ENCODE measurements at regions not wholly inside any gene's neighbourhood (a gene's known extent, or its start where the extent isn't known, plus 50 kb on each side); places are given as distances from the start of the nearest gene placed in this dataset.

DNA sequence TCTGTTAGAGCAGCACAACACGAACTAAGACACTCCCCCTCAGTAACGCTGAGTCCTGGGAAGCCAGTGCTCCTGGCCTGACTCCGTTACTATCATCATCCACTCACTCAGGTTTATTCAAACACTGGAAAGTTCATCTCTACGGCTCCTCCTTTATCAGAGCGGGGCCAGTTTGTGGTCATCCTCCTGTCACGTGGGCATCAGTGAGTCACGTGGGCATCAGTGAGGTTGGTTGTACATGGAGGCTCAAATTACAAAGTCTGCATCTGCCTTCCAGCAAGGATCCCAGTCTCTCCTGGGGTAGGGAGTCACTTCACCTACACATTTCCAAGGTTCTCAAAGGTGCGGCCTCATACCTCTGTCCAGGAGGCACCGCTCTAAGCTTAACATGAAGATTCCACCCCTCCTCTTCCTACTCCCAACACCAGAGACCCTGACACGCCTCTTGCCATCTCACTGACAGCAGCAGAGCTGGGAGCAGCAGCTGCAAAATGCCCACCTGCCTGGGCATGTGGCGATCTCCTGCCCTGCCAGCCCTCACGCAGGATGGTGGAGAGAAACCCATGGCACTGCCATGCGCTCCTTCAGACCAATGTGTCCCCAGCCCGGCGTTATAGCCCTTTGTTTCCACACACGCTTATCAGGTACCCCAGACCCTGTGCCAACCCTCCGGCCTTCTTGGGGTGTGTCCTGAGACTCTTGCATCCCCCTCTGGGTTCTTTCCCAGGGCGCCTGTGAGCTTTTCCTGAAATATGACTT is 99.2 kb upstream of the PTPRM start:
- no peak for ATAC-seq (ENCODE audit: poor library complexity)
- Mint-ChIP-seq H3K4me1 (ENCODE audit: low read depth) (no peaks in the 10 kb centered on the region), H3K36me3 (ENCODE audit: low read depth) (no peaks in the 10 kb centered on the region), H3K9me3 (no peaks in the 10 kb centered on the region), H3K4me3 (no peak overlapping the region), H3K27me3 (peaks cover 4% of the 10 kb centered on the region), H3K27ac (no peak overlapping the region)
- TF ChIP-seq, protein P1, sequence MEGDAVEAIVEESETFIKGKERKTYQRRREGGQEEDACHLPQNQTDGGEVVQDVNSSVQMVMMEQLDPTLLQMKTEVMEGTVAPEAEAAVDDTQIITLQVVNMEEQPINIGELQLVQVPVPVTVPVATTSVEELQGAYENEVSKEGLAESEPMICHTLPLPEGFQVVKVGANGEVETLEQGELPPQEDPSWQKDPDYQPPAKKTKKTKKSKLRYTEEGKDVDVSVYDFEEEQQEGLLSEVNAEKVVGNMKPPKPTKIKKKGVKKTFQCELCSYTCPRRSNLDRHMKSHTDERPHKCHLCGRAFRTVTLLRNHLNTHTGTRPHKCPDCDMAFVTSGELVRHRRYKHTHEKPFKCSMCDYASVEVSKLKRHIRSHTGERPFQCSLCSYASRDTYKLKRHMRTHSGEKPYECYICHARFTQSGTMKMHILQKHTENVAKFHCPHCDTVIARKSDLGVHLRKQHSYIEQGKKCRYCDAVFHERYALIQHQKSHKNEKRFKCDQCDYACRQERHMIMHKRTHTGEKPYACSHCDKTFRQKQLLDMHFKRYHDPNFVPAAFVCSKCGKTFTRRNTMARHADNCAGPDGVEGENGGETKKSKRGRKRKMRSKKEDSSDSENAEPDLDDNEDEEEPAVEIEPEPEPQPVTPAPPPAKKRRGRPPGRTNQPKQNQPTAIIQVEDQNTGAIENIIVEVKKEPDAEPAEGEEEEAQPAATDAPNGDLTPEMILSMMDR (IDR thresholded peaks at IDR 0.05), result no peak
- Histone ChIP-seq H3K27me3 (ENCODE audit: control insufficient read depth in 1 of 2, insufficient read depth in 2 of 2, low read length in 2 of 2) (no peaks in the 10 kb centered on the region), H3K4me1 (ENCODE audit: insufficient read depth, low read length) (no peaks in the 10 kb centered on the region), H3K36me3 (ENCODE audit: insufficient read depth, low read length) (no peaks in the 10 kb centered on the region), H3K4me3 (ENCODE audit: low read length) (no peak overlapping the region), H3K9me3 (ENCODE audit: control insufficient read depth in 1 of 2, insufficient read depth in 1 of 2, low read length in 2 of 2) (peaks cover 0 to 8% of the 10 kb centered on the region in 2 experiments), H3K27ac (ENCODE audit: low read depth in 1 of 2, low read length in 2 of 2) (no peak overlapping the region)
- no peak for DNase-seq
- intact Hi-C loops (cut with DNase I, micrococcal nuclease), result no loop called here
- ChIA-PET POLR2A (no interaction called here), CTCF (no interaction called here)

DNA sequence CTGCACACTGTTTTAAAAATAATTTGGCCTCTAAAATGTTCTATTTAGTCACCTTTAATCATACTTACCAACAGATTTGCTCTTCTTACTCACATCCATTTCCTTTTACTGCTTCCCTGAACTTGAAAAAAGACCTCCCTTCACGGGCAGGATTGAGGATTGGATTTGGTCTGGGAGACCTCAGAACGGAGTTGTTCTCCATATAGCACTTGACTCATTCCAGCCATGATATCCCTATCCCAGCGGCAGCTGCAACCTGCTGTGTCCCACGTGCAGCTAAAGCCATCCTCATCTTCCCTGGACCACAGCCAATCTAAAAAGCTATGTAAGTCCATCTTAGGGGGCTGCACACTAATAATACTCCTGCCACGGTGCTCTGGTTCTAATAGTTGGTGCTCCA is 97.0 kb upstream of the PTPRM start:
- DNase-seq, result no peak
- Histone ChIP-seq H3K9me3 (ENCODE audit: control insufficient read depth in 1 of 2, insufficient read depth in 1 of 2, low read length in 2 of 2) (peaks cover 0 to 8% of the 10 kb centered on the region in 2 experiments), H3K4me3 (ENCODE audit: low read length) (no peak overlapping the region), H3K27me3 (ENCODE audit: control insufficient read depth in 1 of 2, insufficient read depth in 2 of 2, low read length in 2 of 2) (no peaks in the 10 kb centered on the region), H3K27ac (ENCODE audit: low read depth in 1 of 2, low read length in 2 of 2) (no peak overlapping the region), H3K4me1 (ENCODE audit: insufficient read depth, low read length) (no peaks in the 10 kb centered on the region), H3K36me3 (ENCODE audit: insufficient read depth, low read length) (no peaks in the 10 kb centered on the region)
- no peak for ATAC-seq (ENCODE audit: poor library complexity)
- Mint-ChIP-seq H3K4me3 (no peak overlapping the region), H3K4me1 (ENCODE audit: low read depth) (no peaks in the 10 kb centered on the region), H3K27ac (no peak overlapping the region), H3K36me3 (ENCODE audit: low read depth) (no peaks in the 10 kb centered on the region), H3K9me3 (no peaks in the 10 kb centered on the region), H3K27me3 (peaks cover 4% of the 10 kb centered on the region)
- intact Hi-C loops (cut with DNase I, micrococcal nuclease), result no loop called here
- CTCF ChIA-PET, result no interaction called here
- POLR2A ChIA-PET, result no interaction called here
- TF ChIP-seq, protein P1 (IDR thresholded peaks at IDR 0.05), result no peak

DNA sequence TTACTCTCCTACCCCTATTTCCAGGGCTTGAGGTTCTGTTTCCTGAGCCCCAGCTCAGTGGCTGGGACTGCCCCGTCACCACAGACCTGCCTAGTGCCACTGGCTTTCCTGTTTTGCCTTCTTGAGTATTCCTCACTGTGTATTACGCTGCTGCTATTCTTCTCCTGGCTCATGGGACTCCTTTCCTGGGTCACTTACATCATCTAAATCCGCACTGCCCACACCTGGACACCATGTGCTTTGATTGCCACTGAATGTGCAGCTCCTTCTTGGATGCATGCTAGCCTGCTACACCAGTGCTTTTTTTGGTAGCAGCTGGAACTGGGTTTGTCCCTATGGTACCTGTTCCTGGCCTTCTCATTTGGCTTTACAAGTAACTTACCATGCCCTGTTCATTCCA is 96.6 kb upstream of the PTPRM start:
- H3K36me3 Mint-ChIP-seq (ENCODE audit: low read depth), result no peaks in the 10 kb centered on the region
- no peaks in the 10 kb centered on the region for H3K36me3 ChIP-seq (ENCODE audit: insufficient read depth, low read length)
- ATAC-seq (ENCODE audit: poor library complexity) (no peak), DNase-seq (no peak)
- intact Hi-C loops (cut with DNase I, micrococcal nuclease), result no loop called here
- CTCF ChIA-PET, result no interaction called here
- POLR2A ChIA-PET, result no interaction called here
- no peak overlapping the region for H3K27ac Mint-ChIP-seq
- H3K27ac ChIP-seq (ENCODE audit: low read depth in 1 of 2, low read length in 2 of 2), result no peak overlapping the region
- TF ChIP-seq, protein P1 (IDR thresholded peaks at IDR 0.05), result no peak
- H3K9me3 Mint-ChIP-seq, result no peaks in the 10 kb centered on the region
- H3K4me1 ChIP-seq (ENCODE audit: insufficient read depth, low read length), result no peaks in the 10 kb centered on the region
- peaks cover 4% of the 10 kb centered on the region for H3K27me3 Mint-ChIP-seq
- peaks cover 0 to 8% of the 10 kb centered on the region in 2 experiments for H3K9me3 ChIP-seq (ENCODE audit: control insufficient read depth in 1 of 2, insufficient read depth in 1 of 2, low read length in 2 of 2)
- H3K4me1 Mint-ChIP-seq (ENCODE audit: low read depth), result no peaks in the 10 kb centered on the region
- H3K4me3 ChIP-seq (ENCODE audit: low read length), result no peak overlapping the region
- H3K4me3 Mint-ChIP-seq, result no peak overlapping the region
- no peaks in the 10 kb centered on the region for H3K27me3 ChIP-seq (ENCODE audit: control insufficient read depth in 1 of 2, insufficient read depth in 2 of 2, low read length in 2 of 2)

Measured in CD4-positive, alpha-beta T cell (primary cell).